Spleen (tissue), 11 donors: ENCODE measurements at regions not wholly inside any gene's neighbourhood (a gene's known extent, or its start where the extent isn't known, plus 50 kb on each side); places are given as distances from the start of the nearest gene placed in this dataset.

ENCODE experiments used
- DNase-seq: peaks from one replicate; pipeline ENCODE4 v3.0.0-alpha.2; 2020
- H3K27ac ChIP-seq, 8 donors: fragments of 200-600 bp; sonication (generic) in 7 of 8; 1 replicate in 4 of 8; 2 replicates in 4 of 8; pipeline versions ENCODE4 v1.5.0 to v1.8.0; 2016 to 2021; ENCODE audit warnings: inconsistent platforms in 4 of 8, mild to moderate bottlenecking in 4 of 8, moderate library complexity in 1 of 8
- H3K27me3 ChIP-seq, 7 donors: fragments of 200-600 bp; sonication (generic) in 6 of 7; replicated peaks in 1 of 7; 1 replicate in 4 of 7; 2 replicates in 3 of 7; pipeline versions ENCODE4 v1.5.0 to v1.8.0; 2016 to 2021; ENCODE audit warnings: inconsistent platforms in 3 of 7, mild to moderate bottlenecking in 1 of 7
- H3K36me3 ChIP-seq, 6 donors: fragments of 200-600 bp; sonication (generic) in 5 of 6; 1 replicate in 4 of 6; 2 replicates in 2 of 6; pipeline versions ENCODE4 v1.5.0 to v1.8.0; 2016 to 2021; ENCODE audit warnings: inconsistent platforms in 2 of 6
- H3K4me1 ChIP-seq, 6 donors: fragments of 200-600 bp; sonication (generic) in 5 of 6; 1 replicate in 3 of 6; 2 replicates in 3 of 6; pipeline versions ENCODE4 v1.5.0 to v1.8.0; 2016 to 2021; ENCODE audit warnings: inconsistent platforms in 3 of 6
- H3K4me3 ChIP-seq, 8 donors: fragments of 200-600 bp; sonication (generic) in 7 of 8; 1 replicate in 4 of 8; 2 replicates in 4 of 8; pipeline versions ENCODE4 v1.5.0 to v1.8.0; 2016 to 2021; ENCODE audit warnings: inconsistent platforms in 4 of 8, mild to moderate bottlenecking in 4 of 8, moderate library complexity in 2 of 8
- H3K9me3 ChIP-seq, 8 donors: fragments of 200-600 bp; sonication (generic) in 7 of 8; 1 replicate in 4 of 8; 2 replicates in 4 of 8; pipeline versions ENCODE4 v1.5.0 to v1.8.0; 2016 to 2021; ENCODE audit warnings: inconsistent platforms in 4 of 8
- POLR2A ChIP-seq, 3 donors: fragments of 450-650 bp; IDR thresholded peaks; one replicate each; pipeline ENCODE4 v1.5.1; 2017; ENCODE audit warnings: antibody characterized with exemption in 3 of 3, mild to moderate bottlenecking in 1 of 3
- POLR2AphosphoS5 ChIP-seq, 3 donors: sonication (generic); formaldehyde crosslinking; IDR thresholded peaks; one replicate each; pipeline ENCODE4 v1.5.1; 2017; ENCODE audit warnings: antibody characterized with exemption in 3 of 3
- WGBS, 5 donors: extraction: QIAGEN DNeasy Blood & Tissue Kit in 3 of 5; methylation state at CpG; one replicate each; pipeline versions ENCODE4 v1.1.5 to v1.1.7; 2013 to 2018; 5-methylcytosine and 5-hydroxymethylcytosine counted together
- intact Hi-C: fragments of 100-400 bp; cut with DNase I; formaldehyde crosslinking; loops from one replicate; pipeline ENCODE4 v1.15.0; 2023; ENCODE audit warnings: low total_unique reads
- small RNA-seq, 4 donors: library from RNA; depleted of rRNA; stranded (forward); fragments of <200 nt; gene quantifications; one replicate each; pipeline ENCODE3, GENCODE V24; 2016
- TF ChIP-seq, protein P1 (sequence below), 11 experiments: fragments of 200-600 bp in 7 of 11; fragments of 450-650 bp in 4 of 11; sonication (generic) in 4 of 11; IDR thresholded peaks in 8 of 11; conservative IDR thresholded peaks in 3 of 11; 1 replicate in 7 of 11; 2 replicates in 4 of 11; pipeline versions ENCODE4 v1.4.0 to v1.8.0; 2016 to 2021; ENCODE audit warnings: antibody characterized with exemption in 11 of 11, inconsistent platforms in 4 of 11, mild to moderate bottlenecking in 1 of 11
- donor health status: healthy with polysubstance abuse.
- donor health status: DM: no; HTN: no; CAD: no; lungs with moderate emphysema.
- donor health status: DM: no; HTN: no; CAD: no.
- donor health status: Bipolar disorder and iron deficiency.
- donor health status: healthy.
- donor health status: DM: no; HTN: no; CAD: no.
- donor health status: DM: yes; HTN: yes; CAD: no.

GRCh38 chr7:50834031-50834535, 51.4 kb upstream of the GRB10 start:
- intact Hi-C loops = no loop called here
- no peaks in the 10 kb centered on the region for H3K9me3 ChIP-seq
- WGBS, 5 donors = 66 to 86% (median 80%) methylated on average over 1 of the region's 1 CpG

GRCh38 chr7:50832744-50833143, 50.0 kb upstream of the GRB10 start:
- H3K9me3 ChIP-seq = no peaks in the 10 kb centered on the region
- no peak overlapping the region for H3K4me3 ChIP-seq
- no peak overlapping the region for H3K27ac ChIP-seq
- TF ChIP-seq, protein P1, sequence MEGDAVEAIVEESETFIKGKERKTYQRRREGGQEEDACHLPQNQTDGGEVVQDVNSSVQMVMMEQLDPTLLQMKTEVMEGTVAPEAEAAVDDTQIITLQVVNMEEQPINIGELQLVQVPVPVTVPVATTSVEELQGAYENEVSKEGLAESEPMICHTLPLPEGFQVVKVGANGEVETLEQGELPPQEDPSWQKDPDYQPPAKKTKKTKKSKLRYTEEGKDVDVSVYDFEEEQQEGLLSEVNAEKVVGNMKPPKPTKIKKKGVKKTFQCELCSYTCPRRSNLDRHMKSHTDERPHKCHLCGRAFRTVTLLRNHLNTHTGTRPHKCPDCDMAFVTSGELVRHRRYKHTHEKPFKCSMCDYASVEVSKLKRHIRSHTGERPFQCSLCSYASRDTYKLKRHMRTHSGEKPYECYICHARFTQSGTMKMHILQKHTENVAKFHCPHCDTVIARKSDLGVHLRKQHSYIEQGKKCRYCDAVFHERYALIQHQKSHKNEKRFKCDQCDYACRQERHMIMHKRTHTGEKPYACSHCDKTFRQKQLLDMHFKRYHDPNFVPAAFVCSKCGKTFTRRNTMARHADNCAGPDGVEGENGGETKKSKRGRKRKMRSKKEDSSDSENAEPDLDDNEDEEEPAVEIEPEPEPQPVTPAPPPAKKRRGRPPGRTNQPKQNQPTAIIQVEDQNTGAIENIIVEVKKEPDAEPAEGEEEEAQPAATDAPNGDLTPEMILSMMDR (IDR thresholded peaks at IDR 0.05 in 8 of 11, conservative IDR thresholded peaks at IDR 0.05 in 3 of 11) = no peak
- TF ChIP-seq POLR2A (IDR thresholded peaks at IDR 0.05) = no peak
- TF ChIP-seq POLR2AphosphoS5 (IDR thresholded peaks at IDR 0.05) = no peak
- WGBS, 5 donors = 13 to 36% (median 31%) methylated on average over 3 of the region's 3 CpGs
- intact Hi-C loops = no loop called here
- no peaks in the 10 kb centered on the region for H3K27me3 ChIP-seq
- no peak for DNase-seq
- H3K36me3 ChIP-seq = no peaks in the 10 kb centered on the region
- no peaks in the 10 kb centered on the region for H3K4me1 ChIP-seq

More at GRCh38 chr7:50834031-50834535, 51.4 kb upstream of the GRB10 start:
- DNase-seq = no peak
- Histone ChIP-seq H3K27ac (no peak overlapping the region), H3K4me1 (no peaks in the 10 kb centered on the region), H3K4me3 (no peak overlapping the region), H3K36me3 (no peaks in the 10 kb centered on the region), H3K27me3 (no peaks in the 10 kb centered on the region)
- TF ChIP-seq POLR2AphosphoS5 (IDR thresholded peaks at IDR 0.05) = no peak
- no peak for TF ChIP-seq POLR2A (IDR thresholded peaks at IDR 0.05)
- TF ChIP-seq, protein P1 (IDR thresholded peaks at IDR 0.05 in 8 of 11, conservative IDR thresholded peaks at IDR 0.05 in 3 of 11) = no peak

Small RNA genes in the stretch of these regions (small RNA-seq; reads per million reads assigned to genes)
- gene AC009296.1 (0 reads per million in 4 donors), gene RF00394 (0 reads per million in 4 donors)
